ENCODE measurements at regions not wholly inside any gene's neighbourhood (a gene's known extent, or its start where the extent isn't known, plus 50 kb on each side); places are given as distances from the start of the nearest gene placed in this dataset.

- DNase-seq: no peak
These were observed 107.8 kb upstream of the CITED2 start for GRCh38 chr6:139482287-139482686.

DNA sequence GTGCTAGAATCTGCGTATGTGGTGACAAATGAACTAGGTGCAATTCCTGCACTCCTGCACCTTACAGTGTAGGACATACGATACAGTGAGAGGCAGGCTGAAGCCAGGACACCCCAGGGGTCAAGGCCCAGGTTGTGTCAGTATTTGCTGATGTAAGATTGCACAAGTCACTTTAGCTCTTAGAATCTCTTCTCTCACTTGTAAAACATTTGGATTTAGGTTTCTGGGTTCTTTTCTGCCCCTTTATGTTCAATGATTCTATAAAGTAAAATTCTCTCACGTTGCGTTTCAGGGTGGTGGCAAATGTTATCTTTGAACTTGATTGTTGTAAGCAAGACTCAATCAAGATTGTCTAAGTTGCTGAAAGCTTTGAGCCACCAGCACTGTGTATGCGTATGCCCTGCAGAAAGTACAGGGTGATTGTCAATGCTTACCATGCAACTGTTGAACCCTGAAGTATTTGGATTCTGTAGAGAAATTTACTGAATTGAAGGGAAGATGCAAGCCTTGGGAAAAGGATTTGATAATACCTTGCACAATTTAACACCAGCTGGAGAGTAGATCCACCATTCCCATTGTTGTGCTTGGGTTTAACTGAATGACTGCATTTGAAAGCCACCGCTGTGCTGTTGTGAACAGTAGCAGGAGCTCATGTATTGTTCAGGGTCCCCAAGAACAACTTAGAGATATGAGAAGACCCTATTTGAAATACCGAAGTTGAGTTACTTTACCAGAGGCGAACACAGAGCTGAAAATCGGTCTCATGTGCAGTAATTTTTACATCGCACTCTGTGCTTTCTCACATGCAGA, 106.1 kb upstream of the CITED2 start:
- no peak for DNase-seq

GRCh38 chr6:139479433-139480222, 105.2 kb upstream of the CITED2 start:
- DNase-seq: no peak

DNA sequence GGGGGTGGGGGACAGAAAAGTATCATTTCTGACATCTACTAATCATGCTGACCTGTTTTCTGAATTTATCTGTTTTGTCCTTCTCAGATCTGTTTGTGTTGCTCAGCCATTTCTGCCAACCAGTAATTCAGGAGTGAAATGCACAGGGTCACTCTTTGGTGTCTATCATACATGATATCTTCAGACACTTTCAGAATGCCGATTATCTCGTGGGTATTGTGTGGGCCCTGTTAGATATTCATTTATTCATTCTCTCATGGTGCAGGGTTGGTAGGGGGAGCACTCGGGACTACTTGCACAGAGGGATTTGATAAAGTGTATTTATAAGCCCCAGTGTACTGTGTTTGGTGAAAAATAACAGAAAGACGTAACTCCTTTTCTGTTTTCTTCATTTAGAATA, 101.2 kb upstream of the CITED2 start:
- DNase-seq: no peak

- DNase-seq: no peak
These were observed 100.8 kb upstream of the CITED2 start for GRCh38 chr6:139475241-139475640.

DNA sequence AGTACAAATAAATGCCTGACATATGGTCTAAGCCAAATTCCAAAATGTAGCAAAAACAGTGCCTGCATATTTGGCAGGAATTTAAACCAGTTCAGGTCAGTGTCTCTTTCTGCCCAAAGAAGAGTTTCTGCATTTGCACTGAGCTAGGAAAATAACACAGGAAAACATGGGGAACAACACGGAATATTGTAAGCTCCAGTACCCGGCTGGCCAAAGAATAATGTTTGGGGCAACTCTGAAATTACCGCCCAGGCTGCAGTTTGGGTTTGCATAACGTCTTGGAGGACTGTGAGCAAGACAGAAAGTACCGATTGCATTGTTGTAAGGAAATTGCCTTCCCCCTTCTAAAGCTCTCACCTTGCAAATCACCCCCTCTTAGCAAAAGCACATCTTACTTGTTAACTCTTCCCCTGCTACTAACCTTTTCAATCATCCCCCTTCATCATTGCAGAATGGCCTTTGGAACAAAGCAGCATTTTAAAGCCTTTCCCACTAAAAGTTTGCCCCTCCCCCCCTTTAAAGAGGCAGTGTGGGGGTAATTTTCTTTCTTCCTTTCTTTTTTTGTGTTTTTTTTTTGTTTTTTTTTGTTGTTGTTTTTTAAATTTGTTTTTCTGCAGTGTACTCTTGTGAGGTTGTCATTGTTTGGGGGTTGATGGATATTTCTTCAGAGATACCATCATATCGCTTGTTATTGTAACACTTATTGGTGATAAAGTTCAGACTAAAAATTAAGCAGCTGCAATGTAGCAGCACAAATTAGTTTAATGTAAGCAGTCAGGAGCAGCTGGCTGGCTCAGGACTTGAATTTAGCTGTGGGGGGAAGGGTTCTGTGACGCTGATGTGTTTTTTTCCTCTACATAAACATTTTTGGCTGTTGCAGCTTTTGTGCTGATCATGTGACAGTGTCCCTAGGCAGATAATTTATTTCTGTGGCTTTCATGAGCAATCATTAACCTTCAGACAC, 100.0 kb upstream of the CITED2 start:
- no peak for DNase-seq

DNA sequence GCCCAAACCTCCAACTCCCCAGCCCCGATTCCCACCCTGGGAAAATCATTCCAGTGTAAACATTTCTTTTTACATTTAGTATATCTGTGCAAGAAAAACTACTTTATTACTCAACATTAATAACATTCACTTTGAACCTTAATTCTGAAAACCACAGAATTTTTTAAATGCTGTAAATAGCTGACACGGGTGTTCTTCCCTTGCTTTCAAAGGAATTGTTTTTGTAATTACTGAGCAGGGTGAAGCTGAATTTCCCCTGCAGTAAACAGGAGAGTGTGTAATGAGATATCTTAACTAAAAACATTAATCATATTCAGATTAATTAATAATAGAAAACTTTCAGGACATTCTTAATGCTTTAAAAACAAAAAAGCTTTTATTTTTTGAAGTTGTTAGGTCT, 99.3 kb upstream of the CITED2 start:
- DNase-seq: no peak

DNA sequence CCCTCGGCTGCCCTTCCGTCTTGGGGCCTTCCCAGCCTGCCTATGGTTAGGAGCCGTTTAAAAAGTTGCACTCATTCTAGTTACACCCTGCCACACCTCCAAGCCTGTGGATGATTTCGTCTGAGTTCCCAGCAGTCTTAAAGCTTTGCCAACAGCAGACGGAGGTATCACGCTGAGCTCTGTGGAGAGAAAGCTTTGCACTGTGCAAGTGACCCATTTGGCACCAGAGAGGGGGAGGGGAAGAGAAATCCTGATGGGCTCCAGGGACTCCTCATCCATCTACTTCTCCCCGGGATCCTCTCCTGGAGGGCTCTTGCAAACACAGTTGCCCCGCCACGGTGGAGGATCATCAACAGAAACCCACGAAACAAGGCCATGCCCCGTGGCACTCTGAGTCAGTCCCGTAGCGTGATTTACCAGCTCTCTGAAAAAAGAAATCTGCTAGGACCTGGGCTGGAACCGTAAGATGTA, 98.8 kb upstream of the CITED2 start:
- DNase-seq: no peak

- DNase-seq: no peak
These were observed 98.0 kb upstream of the CITED2 start for GRCh38 chr6:139472351-139473015.

- no peak for DNase-seq
These were observed 96.5 kb upstream of the CITED2 start for GRCh38 chr6:139470997-139471396.

DNA sequence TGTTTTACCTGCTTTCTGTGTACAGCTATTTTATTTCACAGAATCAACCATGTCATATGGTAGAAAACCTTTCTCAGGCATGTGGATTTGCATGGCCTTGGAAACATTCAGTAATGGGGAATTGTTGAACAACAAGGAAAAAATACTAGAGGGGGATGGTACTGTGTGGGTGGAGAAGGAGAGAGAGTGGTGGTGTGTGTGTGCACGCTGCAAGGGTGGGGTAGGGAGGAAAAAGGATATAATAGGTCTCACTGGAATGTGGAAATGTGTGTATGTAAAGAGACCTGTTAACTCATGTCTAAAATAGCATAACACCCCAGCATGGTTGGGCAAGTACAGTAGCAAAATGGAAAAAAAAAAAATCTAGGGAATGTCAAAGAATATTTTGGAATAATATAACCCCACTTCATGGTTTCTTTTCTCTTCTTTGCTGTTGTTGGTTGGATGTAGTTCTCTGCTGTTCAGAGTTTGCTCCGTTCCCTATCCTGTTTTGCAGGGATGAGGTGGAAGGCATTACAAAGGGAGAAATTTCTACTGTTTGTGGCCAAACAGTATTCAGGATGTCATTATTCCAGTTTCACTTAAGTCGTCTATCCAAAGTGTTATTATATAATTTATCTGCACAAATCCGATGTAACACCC, 93.9 kb upstream of the CITED2 start:
- DNase-seq: no peak

DNA sequence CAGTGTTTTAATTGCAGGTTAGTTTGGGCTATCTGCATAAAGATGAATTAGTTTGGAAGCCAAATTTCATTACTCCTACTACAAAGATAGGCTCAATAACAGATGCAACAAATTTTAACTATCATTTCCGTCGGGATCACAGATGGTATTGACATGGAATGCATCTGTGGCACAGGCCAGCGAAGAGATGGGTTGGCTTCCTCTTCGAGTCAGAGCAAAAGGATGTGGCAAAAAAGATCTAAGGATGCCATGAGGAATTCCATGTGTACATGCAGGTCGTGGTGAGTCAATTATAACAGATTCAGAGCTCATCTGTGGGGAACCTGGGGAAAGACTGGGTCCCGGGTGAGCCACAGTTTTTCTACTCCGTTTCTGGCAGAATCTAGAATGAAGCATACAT, 83.0 kb upstream of the CITED2 start:
- DNase-seq: no peak

DNA sequence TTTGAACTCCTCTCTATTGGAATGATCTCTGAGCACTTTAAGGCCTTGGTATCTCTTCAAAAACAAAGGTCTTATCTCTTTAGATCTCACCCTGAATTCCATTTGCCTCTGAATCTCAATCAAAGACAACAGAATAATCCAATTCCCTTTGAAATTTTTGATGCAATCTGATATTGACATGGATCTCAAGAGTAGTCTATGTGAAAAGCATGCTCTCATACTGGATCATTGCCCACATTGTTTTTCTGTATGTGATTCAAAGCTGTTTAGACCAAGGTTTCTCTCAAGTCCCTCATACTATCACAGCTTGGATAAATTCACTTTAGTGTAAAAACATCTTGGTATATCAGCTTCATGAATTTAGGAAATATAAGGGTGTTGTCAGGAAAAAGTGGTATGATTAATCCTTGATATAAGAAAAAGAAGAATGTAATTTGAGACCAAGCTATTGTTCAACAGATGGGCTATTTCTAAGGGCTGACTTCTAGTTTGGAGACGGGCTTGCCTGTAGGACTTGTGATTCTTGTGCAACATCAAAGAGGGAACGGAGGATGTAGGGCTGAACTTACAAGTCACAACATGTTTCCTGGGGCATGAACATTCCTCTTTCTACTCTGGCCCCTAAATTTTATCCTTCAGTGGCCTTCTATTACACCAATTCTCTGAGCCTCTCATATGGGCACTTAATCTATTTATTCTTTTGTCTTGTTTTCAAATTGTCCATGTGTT, 77.9 kb upstream of the CITED2 start:
- DNase-seq: no peak

DNA sequence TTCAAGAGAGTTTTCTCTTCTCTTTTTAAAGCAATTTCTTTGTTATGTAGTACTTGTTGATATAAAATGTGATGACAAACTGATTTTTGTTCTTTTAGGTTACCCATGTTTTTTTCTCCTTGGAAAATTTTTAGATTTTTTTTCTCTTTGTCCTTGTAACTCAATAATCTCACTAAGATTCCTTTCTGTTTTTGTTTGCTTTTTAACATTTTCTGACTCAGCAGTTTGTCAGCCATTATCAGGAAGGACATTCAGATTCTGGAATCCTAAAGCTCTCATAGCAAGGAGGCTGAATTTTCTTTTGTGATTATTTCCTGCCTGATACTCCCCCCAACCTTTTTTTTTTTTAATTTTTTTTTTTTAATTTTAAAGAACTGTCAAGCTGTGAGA, 75.2 kb upstream of the CITED2 start:
- DNase-seq: no peak

- DNase-seq: no peak
These were observed 74.7 kb upstream of the CITED2 start for GRCh38 chr6:139448998-139449610.

- no peak for DNase-seq
These were observed 73.7 kb upstream of the CITED2 start for GRCh38 chr6:139448051-139448649.

- DNase-seq: no peak
These were observed 73.2 kb upstream of the CITED2 start for GRCh38 chr6:139447656-139447975.

- no peak for DNase-seq
These were observed 72.6 kb upstream of the CITED2 start for GRCh38 chr6:139446768-139447655.

- no peak for DNase-seq
These were observed 71.8 kb upstream of the CITED2 start for GRCh38 chr6:139446138-139446715.

Measured in SIG-M5 (cell line).